ENCODE measurements at regions not wholly inside any gene's neighbourhood (a gene's known extent, or its start where the extent isn't known, plus 50 kb on each side); places are given as distances from the start of the nearest gene placed in this dataset.

DNA sequence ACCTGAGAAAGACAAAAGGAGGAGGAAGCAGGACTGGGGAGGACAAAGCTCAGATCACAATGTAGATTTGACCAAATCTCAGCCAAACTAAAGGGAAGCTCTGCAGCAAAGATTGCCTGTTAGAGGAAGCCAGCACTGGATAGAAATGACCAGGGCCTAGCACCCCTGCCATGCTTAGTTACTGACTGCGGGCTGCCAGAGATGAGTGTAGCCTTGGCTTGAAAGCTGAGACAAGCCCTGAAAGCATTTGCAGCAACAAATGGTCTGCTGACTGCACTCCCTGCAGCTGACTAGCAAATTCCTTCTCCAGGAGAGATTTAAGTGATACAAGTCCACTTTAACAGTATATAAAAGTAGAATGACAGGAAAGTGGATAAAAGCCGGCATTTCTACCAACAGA is 140.9 kb upstream of the CRIM1 start:
- POLR2A ChIA-PET = no interaction called here
- CTCF ChIA-PET = no interaction called here
- TF ChIP-seq, protein P1, sequence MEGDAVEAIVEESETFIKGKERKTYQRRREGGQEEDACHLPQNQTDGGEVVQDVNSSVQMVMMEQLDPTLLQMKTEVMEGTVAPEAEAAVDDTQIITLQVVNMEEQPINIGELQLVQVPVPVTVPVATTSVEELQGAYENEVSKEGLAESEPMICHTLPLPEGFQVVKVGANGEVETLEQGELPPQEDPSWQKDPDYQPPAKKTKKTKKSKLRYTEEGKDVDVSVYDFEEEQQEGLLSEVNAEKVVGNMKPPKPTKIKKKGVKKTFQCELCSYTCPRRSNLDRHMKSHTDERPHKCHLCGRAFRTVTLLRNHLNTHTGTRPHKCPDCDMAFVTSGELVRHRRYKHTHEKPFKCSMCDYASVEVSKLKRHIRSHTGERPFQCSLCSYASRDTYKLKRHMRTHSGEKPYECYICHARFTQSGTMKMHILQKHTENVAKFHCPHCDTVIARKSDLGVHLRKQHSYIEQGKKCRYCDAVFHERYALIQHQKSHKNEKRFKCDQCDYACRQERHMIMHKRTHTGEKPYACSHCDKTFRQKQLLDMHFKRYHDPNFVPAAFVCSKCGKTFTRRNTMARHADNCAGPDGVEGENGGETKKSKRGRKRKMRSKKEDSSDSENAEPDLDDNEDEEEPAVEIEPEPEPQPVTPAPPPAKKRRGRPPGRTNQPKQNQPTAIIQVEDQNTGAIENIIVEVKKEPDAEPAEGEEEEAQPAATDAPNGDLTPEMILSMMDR (IDR thresholded peaks at IDR 0.05) = no peak
- Mint-ChIP-seq H3K9me3 (peaks cover 3% of the 10 kb centered on the region), H3K36me3 (ENCODE audit: low read depth) (no peaks in the 10 kb centered on the region), H3K4me1 (no peaks in the 10 kb centered on the region), H3K27me3 (no peaks in the 10 kb centered on the region), H3K4me3 (no peak overlapping the region), H3K27ac (no peak overlapping the region)
- no peak for DNase-seq
- no peak for ATAC-seq (ENCODE audit: low read depth)
- intact Hi-C loops (cut with micrococcal nuclease) = no loop called here

DNA sequence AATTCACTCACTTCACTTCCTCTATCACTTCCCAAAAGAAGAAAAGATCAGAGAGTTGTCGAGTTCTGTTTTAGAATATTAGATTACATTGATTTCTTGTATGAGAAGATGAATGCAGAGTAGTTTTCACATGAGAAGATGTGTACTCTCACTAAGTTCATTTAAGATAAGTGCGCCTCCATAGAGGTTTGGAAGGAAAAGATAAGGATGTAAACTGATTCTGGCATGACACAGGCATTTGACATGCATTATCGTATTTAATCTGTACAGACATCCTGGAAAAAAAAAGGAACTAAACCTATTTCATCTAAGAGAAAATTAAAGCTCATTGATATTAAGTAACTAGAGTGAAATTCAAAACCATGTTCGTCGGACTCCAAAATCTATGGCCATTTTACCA is 152.2 kb upstream of the CRIM1 start:
- POLR2A ChIA-PET = no interaction called here
- no peaks in the 10 kb centered on the region for H3K36me3 Mint-ChIP-seq (ENCODE audit: low read depth)
- intact Hi-C loops (cut with micrococcal nuclease) = no loop called here
- no peak for ATAC-seq (ENCODE audit: low read depth)
- no peaks in the 10 kb centered on the region for H3K9me3 Mint-ChIP-seq
- no peak overlapping the region for H3K27ac Mint-ChIP-seq
- H3K4me3 Mint-ChIP-seq = no peak overlapping the region
- CTCF ChIA-PET = no interaction called here
- no peaks in the 10 kb centered on the region for H3K4me1 Mint-ChIP-seq
- TF ChIP-seq, protein P1 (IDR thresholded peaks at IDR 0.05) = no peak
- DNase-seq = no peak
- H3K27me3 Mint-ChIP-seq = no peaks in the 10 kb centered on the region

DNA sequence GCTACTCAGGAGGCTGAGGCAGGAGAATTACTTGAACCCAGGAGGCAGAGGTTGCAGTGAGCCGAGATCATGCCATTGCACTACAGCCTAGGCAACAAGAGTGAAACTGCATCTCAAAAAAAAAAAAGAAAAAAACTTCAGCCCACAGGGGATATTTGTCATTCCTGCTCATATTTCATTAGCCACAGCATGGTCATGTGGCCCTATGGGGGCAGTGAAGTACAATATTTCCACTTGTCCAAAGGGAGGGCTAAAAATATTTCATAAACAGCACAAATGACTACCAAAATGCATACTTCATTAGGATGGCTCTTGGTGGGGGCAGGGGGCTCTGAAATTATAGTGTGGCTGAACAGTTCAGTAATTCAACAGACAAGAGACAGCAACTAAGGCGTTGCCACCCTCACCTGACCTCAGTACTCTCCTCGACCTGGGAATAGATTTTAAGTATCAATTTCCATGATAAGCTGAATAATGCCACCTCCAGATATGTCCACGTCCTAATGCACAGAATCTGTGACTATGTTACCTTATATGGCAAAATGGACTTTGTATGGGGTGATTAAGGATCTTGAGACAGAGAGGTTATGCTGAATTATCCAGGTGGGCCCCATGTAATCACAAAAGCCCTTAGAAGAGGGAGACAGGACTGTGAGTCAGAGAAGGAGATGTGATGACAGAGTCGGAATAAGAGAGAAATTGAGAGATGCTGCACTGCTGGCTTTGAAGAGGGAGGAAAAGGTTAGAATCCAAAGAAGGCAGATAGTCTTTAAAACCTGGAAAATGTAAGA is 158.2 kb upstream of the CRIM1 start:
- H3K27ac Mint-ChIP-seq = no peak overlapping the region
- ATAC-seq (ENCODE audit: low read depth) (no peak), DNase-seq (no peak)
- TF ChIP-seq, protein P1 (IDR thresholded peaks at IDR 0.05) = no peak
- no peaks in the 10 kb centered on the region for H3K4me1 Mint-ChIP-seq
- ChIA-PET POLR2A (no interaction called here), CTCF (no interaction called here)
- no peaks in the 10 kb centered on the region for H3K36me3 Mint-ChIP-seq (ENCODE audit: low read depth)
- no peak overlapping the region for H3K4me3 Mint-ChIP-seq
- intact Hi-C loops (cut with micrococcal nuclease) = no loop called here
- no peaks in the 10 kb centered on the region for H3K9me3 Mint-ChIP-seq
- no peaks in the 10 kb centered on the region for H3K27me3 Mint-ChIP-seq

DNA sequence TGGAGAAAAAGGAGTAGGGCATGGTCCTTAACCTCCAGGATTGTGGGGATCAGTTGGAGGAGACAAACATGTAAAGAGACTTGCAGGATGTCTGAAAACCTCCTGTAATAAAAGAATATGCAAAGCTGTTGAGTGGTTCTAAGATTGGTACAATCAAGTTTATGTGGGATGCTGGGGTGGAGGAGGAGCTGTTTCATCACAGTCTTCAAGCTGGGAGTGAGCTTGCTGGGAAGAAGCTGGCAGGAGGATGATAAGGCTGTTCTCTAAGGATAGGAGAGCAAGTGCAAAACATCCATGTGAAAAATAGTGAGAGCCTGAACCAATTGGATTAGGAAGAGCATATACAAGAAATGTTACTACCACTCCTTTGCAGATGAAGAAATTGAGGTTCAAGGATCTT is 161.9 kb upstream of the CRIM1 start:
- Mint-ChIP-seq H3K9me3 (no peaks in the 10 kb centered on the region), H3K27ac (no peak overlapping the region), H3K4me3 (no peak overlapping the region), H3K4me1 (no peaks in the 10 kb centered on the region), H3K27me3 (no peaks in the 10 kb centered on the region), H3K36me3 (ENCODE audit: low read depth) (no peaks in the 10 kb centered on the region)
- DNase-seq = no peak
- intact Hi-C loops (cut with micrococcal nuclease) = no loop called here
- no peak for ATAC-seq (ENCODE audit: low read depth)
- CTCF ChIA-PET = no interaction called here
- POLR2A ChIA-PET = no interaction called here
- TF ChIP-seq, protein P1 (IDR thresholded peaks at IDR 0.05) = no peak

DNA sequence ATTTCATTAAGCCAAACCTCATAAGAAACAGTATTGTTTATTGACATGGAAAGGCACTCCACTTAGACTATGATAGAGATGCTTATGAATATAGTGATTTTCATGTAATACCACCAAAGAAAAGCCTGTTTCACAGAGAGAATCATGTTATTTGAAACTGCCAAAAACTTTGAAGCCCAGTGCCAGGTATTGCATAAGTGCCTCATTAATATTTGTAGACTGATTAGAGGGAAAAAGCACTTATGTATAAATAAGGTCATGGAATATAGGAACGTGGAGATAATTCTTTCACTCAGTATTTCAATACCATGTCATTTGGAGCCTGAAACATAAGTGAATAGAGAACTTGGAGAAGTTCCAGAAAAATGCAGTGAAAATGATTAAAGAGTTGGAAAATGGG is 162.6 kb upstream of the CRIM1 start:
- POLR2A ChIA-PET = no interaction called here
- H3K4me3 Mint-ChIP-seq = no peak overlapping the region
- TF ChIP-seq, protein P1 (IDR thresholded peaks at IDR 0.05) = no peak
- ATAC-seq (ENCODE audit: low read depth) = no peak
- H3K27me3 Mint-ChIP-seq = no peaks in the 10 kb centered on the region
- no peak for DNase-seq
- CTCF ChIA-PET = no interaction called here
- no peaks in the 10 kb centered on the region for H3K36me3 Mint-ChIP-seq (ENCODE audit: low read depth)
- no peak overlapping the region for H3K27ac Mint-ChIP-seq
- intact Hi-C loops (cut with micrococcal nuclease) = no loop called here
- H3K9me3 Mint-ChIP-seq = no peaks in the 10 kb centered on the region
- no peaks in the 10 kb centered on the region for H3K4me1 Mint-ChIP-seq

Measured in activated B cell treated with CpG ODN at 0.5 μM for 24 hours (primary cell).